ENCODE measurements at regions not wholly inside any gene's neighbourhood (a gene's known extent, or its start where the extent isn't known, plus 50 kb on each side); places are given as distances from the start of the nearest gene placed in this dataset.
"Not testable (repeated sequence)": the region's sequence is repeated elsewhere in the genome, so short reads cannot be mapped to it uniquely, and the experiment has no call there.

DNA sequence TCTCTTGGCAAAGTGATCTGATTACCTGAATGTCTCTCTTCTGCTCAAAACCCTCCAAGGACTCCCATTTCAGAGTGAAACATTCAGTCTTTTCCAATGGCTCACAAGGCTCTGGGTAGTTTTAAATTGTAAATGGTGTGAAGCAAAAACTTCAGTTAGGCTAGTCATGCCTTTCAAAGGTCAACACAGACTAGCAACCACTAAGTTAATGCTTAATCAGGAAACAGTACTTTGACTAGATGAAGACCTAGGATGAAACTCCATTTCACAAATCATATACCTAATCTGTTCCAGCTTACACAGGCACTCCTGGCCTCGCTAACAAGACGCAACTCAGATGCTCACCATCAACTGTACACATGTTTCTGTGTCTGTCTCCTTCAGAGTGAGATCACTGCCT lies 240.9 kb downstream of the TP53TG3F start:
- TF ChIP-seq, protein P1, sequence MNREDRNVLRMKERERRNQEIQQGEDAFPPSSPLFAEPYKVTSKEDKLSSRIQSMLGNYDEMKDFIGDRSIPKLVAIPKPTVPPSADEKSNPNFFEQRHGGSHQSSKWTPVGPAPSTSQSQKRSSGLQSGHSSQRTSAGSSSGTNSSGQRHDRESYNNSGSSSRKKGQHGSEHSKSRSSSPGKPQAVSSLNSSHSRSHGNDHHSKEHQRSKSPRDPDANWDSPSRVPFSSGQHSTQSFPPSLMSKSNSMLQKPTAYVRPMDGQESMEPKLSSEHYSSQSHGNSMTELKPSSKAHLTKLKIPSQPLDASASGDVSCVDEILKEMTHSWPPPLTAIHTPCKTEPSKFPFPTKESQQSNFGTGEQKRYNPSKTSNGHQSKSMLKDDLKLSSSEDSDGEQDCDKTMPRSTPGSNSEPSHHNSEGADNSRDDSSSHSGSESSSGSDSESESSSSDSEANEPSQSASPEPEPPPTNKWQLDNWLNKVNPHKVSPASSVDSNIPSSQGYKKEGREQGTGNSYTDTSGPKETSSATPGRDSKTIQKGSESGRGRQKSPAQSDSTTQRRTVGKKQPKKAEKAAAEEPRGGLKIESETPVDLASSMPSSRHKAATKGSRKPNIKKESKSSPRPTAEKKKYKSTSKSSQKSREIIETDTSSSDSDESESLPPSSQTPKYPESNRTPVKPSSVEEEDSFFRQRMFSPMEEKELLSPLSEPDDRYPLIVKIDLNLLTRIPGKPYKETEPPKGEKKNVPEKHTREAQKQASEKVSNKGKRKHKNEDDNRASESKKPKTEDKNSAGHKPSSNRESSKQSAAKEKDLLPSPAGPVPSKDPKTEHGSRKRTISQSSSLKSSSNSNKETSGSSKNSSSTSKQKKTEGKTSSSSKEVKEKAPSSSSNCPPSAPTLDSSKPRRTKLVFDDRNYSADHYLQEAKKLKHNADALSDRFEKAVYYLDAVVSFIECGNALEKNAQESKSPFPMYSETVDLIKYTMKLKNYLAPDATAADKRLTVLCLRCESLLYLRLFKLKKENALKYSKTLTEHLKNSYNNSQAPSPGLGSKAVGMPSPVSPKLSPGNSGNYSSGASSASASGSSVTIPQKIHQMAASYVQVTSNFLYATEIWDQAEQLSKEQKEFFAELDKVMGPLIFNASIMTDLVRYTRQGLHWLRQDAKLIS (CRISPR knock-in tag; IDR thresholded peaks at IDR 0.05; ENCODE audit: borderline replicate concordance): not testable (repeated sequence)
- TF ChIP-seq CTCF (IDR thresholded peaks at IDR 0.05); MAX (CRISPR knock-in tag; IDR thresholded peaks at IDR 0.05); CREB1 (CRISPR knock-in tag; IDR thresholded peaks at IDR 0.05); ZNF138 (CRISPR knock-in tag; conservative IDR thresholded peaks at IDR 0.05); ATF3 (CRISPR knock-in tag; conservative IDR thresholded peaks at IDR 0.05); PRDM15 (CRISPR knock-in tag; IDR thresholded peaks at IDR 0.05); CBFB (CRISPR knock-in tag; IDR thresholded peaks at IDR 0.05; ENCODE audit: low read depth); ZNF232 (CRISPR knock-in tag; IDR thresholded peaks at IDR 0.05): not testable (repeated sequence)

Data from WTC11 (cell line).